ENCODE measurements at regions not wholly inside any gene's neighbourhood (a gene's known extent, or its start where the extent isn't known, plus 50 kb on each side); places are given as distances from the start of the nearest gene placed in this dataset.

GRCh38 chr3:162125790-162126189 lies 629.2 kb downstream of the OTOL1 start:
- DNase-seq (ENCODE audit: low read depth, low spot score) (no peak), ATAC-seq (no peak), FAIRE-seq (no peak)
- Histone ChIP-seq H3K4me1 (ENCODE audit: control insufficient read depth, insufficient read depth, low read length) (no peaks in the 10 kb centered on the region), H3K79me2 (ENCODE audit: control insufficient read depth, insufficient read depth, low read length) (no peaks in the 10 kb centered on the region), H3K4me3 (no peak overlapping the region), H3K9ac (ENCODE audit: control insufficient read depth, insufficient read depth, low read length) (no peak overlapping the region), H3K9me3 (replicated peaks; ENCODE audit: control insufficient read depth, insufficient read depth, low read length) (no peaks in the 10 kb centered on the region), H2AFZ (ENCODE audit: control insufficient read depth, low read depth, low read length) (no peak overlapping the region), H3K36me3 (ENCODE audit: control insufficient read depth in 2 of 2, insufficient read depth in 2 of 2, low read length in 1 of 2) (no peaks in the 10 kb centered on the region), H3K27ac (ENCODE audit: control insufficient read depth, insufficient read depth) (no peak overlapping the region), H3K4me2 (ENCODE audit: control insufficient read depth, insufficient read depth) (no peak overlapping the region), H4K20me1 (ENCODE audit: control insufficient read depth, insufficient read depth) (no peaks in the 10 kb centered on the region), H3K27me3 (replicated peaks in 1 of 2; ENCODE audit: control insufficient read depth in 2 of 2, insufficient read depth in 2 of 2, low read length in 1 of 2) (no peaks in the 10 kb centered on the region)
- no peak for TF ChIP-seq KDM1A (IDR thresholded peaks at IDR 0.05; ENCODE audit: borderline replicate concordance)
- TF ChIP-seq, protein P1, sequence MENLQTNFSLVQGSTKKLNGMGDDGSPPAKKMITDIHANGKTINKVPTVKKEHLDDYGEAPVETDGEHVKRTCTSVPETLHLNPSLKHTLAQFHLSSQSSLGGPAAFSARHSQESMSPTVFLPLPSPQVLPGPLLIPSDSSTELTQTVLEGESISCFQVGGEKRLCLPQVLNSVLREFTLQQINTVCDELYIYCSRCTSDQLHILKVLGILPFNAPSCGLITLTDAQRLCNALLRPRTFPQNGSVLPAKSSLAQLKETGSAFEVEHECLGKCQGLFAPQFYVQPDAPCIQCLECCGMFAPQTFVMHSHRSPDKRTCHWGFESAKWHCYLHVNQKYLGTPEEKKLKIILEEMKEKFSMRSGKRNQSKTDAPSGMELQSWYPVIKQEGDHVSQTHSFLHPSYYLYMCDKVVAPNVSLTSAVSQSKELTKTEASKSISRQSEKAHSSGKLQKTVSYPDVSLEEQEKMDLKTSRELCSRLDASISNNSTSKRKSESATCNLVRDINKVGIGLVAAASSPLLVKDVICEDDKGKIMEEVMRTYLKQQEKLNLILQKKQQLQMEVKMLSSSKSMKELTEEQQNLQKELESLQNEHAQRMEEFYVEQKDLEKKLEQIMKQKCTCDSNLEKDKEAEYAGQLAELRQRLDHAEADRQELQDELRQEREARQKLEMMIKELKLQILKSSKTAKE (IDR thresholded peaks at IDR 0.05; ENCODE audit: low read depth, poor library complexity, severe bottlenecking), result no peak
- ChIA-PET RAD21 (ENCODE audit: unreplicated experiment) (no interaction called here), CTCF (no interaction called here), POLR2A (no interaction called here), SMC1A (ENCODE audit: uncharacterized antibody, unreplicated experiment) (no interaction called here)
- intact Hi-C loops (cut with micrococcal nuclease; ENCODE audit: unreplicated experiment), result no loop called here
- in situ Hi-C loops (cut with MboI), result no loop called here
- no TSS peak for BruUV-seq (replicated peaks)
- 45% methylated on average over 1 of the region's 1 CpG for WGBS (ENCODE audit: insufficient coverage, insufficient replicate concordance, low lambda C conversion rate, missing lambda C conversion rate)

- in situ Hi-C loops (cut with MboI), result no loop called here
- TF ChIP-seq HCFC1 (IDR thresholded peaks at IDR 0.05; ENCODE audit: low read length) (no peak), BCL11A (IDR thresholded peaks at IDR 0.05; ENCODE audit: low read depth, low read length) (no peak), RBBP5 (conservative IDR thresholded peaks at IDR 0.05) (no peak), USF1 (IDR thresholded peaks at IDR 0.05; ENCODE audit: borderline replicate concordance, extremely low read length, insufficient read depth, low read depth, low read length) (no peak), ZNF687 (IDR thresholded peaks at IDR 0.05) (no peak), MEF2A (IDR thresholded peaks at IDR 0.05; ENCODE audit: insufficient read depth, low read depth, low read length) (no peak), KLF5 (IDR thresholded peaks at IDR 0.05; ENCODE audit: partially characterized antibody) (no peak), ZNF207 (IDR thresholded peaks at IDR 0.05; ENCODE audit: borderline replicate concordance) (no peak), SRF (IDR thresholded peaks at IDR 0.05; ENCODE audit: low read depth in 2 of 2, low read length in 2 of 2) (no peak)
- no peaks in the 10 kb centered on the region for H3K4me1 ChIP-seq (ENCODE audit: control insufficient read depth, insufficient read depth, low read length)
- DNase-seq (ENCODE audit: low read depth, low spot score) (no peak), FAIRE-seq (no peak), ATAC-seq (no peak)
- no peak overlapping the region for H3K4me2 ChIP-seq (ENCODE audit: control insufficient read depth, insufficient read depth)
- H3K9ac ChIP-seq (ENCODE audit: control insufficient read depth, insufficient read depth, low read length), result no peak overlapping the region
- no peak overlapping the region for H2AFZ ChIP-seq (ENCODE audit: control insufficient read depth, low read depth, low read length)
- WGBS (ENCODE audit: insufficient coverage, insufficient replicate concordance, low lambda C conversion rate, missing lambda C conversion rate), result 40% methylated on average over 3 of the region's 3 CpGs
- intact Hi-C loops (cut with micrococcal nuclease; ENCODE audit: unreplicated experiment), result no loop called here
- no peak overlapping the region for H3K4me3 ChIP-seq
- H3K9me3 ChIP-seq (replicated peaks; ENCODE audit: control insufficient read depth, insufficient read depth, low read length), result no peaks in the 10 kb centered on the region
- no peak overlapping the region for H3K27ac ChIP-seq (ENCODE audit: control insufficient read depth, insufficient read depth)
- no peaks in the 10 kb centered on the region for H3K36me3 ChIP-seq (ENCODE audit: control insufficient read depth in 2 of 2, insufficient read depth in 2 of 2, low read length in 1 of 2)
- SMC1A ChIA-PET (ENCODE audit: uncharacterized antibody, unreplicated experiment), result interaction anchor here (0.9 to 1.0 kb wide), 2 partner anchors 12 to 196 kb away, joined by 3 read pairs; no protein-coding TSS in a partner anchor
- no peaks in the 10 kb centered on the region for H3K79me2 ChIP-seq (ENCODE audit: control insufficient read depth, insufficient read depth, low read length)
- H3K27me3 ChIP-seq (replicated peaks in 1 of 2; ENCODE audit: control insufficient read depth in 2 of 2, insufficient read depth in 2 of 2, low read length in 1 of 2), result no peaks in the 10 kb centered on the region
- CTCF ChIA-PET, result no interaction called here
- RAD21 ChIA-PET (ENCODE audit: unreplicated experiment), result no interaction called here
- no TSS peak for BruUV-seq (replicated peaks)
- no peaks in the 10 kb centered on the region for H4K20me1 ChIP-seq (ENCODE audit: control insufficient read depth, insufficient read depth)
- POLR2A ChIA-PET, result no interaction called here
Observed at GRCh38 chr3:162130582-162130981, 634.0 kb downstream of the OTOL1 start.
